HEK293 (cell line): ENCODE measurements at regions not wholly inside any gene's neighbourhood (a gene's known extent, or its start where the extent isn't known, plus 50 kb on each side); places are given as distances from the start of the nearest gene placed in this dataset.

Experiments used
- TCF7L2 ChIP-seq: IDR thresholded peaks from 2 replicates; pipeline ENCODE4 v1.6.1; 2011; ENCODE audit warnings: low read depth, mild to moderate bottlenecking, inconsistent platforms, low read length, moderate library complexity, borderline replicate concordance
- YY2 ChIP-seq: fragments of 450-650 bp; formaldehyde crosslinking; IDR thresholded peaks from 2 replicates; pipeline ENCODE4 v1.5.1; 2016; ENCODE audit warnings: missing biosample characterization, missing genetic modification characterization
- TF ChIP-seq, protein P1 (sequence below): fragments of 450-650 bp; formaldehyde crosslinking; IDR thresholded peaks from 2 replicates; pipeline ENCODE4 v1.5.1; 2016; ENCODE audit warnings: missing biosample characterization, missing genetic modification characterization

DNA sequence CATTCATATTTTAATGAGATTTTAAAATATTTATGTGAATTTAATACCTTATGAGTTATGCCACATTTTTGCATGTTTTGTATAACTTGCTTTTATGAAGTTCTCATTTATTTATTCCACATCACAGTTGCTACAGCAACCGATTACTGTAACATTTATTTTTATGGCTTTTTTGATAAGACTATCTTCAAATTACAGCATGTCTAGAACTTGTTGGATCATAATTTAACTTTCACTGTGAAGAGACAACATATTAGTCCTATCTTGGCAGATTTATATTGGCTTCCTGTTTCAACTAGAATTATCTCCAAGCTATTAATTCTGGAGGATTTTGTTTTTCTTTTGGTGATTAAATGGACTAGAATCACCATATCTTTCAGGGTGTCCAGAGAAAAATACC lies 793.7 kb upstream of the SLITRK5 start:
- TF ChIP-seq, protein P1, sequence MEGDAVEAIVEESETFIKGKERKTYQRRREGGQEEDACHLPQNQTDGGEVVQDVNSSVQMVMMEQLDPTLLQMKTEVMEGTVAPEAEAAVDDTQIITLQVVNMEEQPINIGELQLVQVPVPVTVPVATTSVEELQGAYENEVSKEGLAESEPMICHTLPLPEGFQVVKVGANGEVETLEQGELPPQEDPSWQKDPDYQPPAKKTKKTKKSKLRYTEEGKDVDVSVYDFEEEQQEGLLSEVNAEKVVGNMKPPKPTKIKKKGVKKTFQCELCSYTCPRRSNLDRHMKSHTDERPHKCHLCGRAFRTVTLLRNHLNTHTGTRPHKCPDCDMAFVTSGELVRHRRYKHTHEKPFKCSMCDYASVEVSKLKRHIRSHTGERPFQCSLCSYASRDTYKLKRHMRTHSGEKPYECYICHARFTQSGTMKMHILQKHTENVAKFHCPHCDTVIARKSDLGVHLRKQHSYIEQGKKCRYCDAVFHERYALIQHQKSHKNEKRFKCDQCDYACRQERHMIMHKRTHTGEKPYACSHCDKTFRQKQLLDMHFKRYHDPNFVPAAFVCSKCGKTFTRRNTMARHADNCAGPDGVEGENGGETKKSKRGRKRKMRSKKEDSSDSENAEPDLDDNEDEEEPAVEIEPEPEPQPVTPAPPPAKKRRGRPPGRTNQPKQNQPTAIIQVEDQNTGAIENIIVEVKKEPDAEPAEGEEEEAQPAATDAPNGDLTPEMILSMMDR, result no peak
- peak; percentile 82; the same call in 1 of the 2 replicates for TF ChIP-seq TCF7L2
- no peak for TF ChIP-seq YY2 (tag by site-specific recombination)
